ENCODE measurements at regions not wholly inside any gene's neighbourhood (a gene's known extent, or its start where the extent isn't known, plus 50 kb on each side); places are given as distances from the start of the nearest gene placed in this dataset.

- TF ChIP-seq POLR2A (IDR thresholded peaks at IDR 0.05; ENCODE audit: low read depth) = no peak
- TF ChIP-seq CTCF (IDR thresholded peaks at IDR 0.05) = no peak
Observed at GRCh38 chr7:130936202-130936931, 202.4 kb upstream of the KLF14 start.

Data from esophagus muscularis mucosa (tissue), 3 donors.